ENCODE measurements at regions not wholly inside any gene's neighbourhood (a gene's known extent, or its start where the extent isn't known, plus 50 kb on each side); places are given as distances from the start of the nearest gene placed in this dataset.

DNA sequence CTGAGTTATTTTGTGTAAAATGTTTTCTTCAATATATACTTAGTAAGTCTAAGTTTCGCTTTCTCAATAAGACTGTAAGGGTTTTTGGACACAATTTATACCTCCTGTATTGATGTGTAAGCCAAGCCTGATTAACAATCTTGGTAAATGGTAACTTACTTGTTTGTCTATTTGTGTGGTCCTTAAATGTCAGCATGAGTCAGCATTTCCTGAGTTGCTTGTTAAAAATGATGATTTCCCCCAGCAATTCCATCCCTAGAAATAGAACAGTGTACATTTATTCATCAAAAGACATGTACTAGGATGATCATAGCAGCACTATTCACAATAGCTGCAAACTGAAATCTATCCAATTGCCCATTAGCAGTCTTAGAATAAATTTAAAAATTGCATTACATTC is 53.4 kb upstream of the LRIG1 start:
- TF ChIP-seq, protein P1, sequence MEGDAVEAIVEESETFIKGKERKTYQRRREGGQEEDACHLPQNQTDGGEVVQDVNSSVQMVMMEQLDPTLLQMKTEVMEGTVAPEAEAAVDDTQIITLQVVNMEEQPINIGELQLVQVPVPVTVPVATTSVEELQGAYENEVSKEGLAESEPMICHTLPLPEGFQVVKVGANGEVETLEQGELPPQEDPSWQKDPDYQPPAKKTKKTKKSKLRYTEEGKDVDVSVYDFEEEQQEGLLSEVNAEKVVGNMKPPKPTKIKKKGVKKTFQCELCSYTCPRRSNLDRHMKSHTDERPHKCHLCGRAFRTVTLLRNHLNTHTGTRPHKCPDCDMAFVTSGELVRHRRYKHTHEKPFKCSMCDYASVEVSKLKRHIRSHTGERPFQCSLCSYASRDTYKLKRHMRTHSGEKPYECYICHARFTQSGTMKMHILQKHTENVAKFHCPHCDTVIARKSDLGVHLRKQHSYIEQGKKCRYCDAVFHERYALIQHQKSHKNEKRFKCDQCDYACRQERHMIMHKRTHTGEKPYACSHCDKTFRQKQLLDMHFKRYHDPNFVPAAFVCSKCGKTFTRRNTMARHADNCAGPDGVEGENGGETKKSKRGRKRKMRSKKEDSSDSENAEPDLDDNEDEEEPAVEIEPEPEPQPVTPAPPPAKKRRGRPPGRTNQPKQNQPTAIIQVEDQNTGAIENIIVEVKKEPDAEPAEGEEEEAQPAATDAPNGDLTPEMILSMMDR (IDR thresholded peaks at IDR 0.05; ENCODE audit: low read length) = no peak
- no peak for TF ChIP-seq EZH2 (optimal IDR thresholded peaks at IDR 0.05; ENCODE audit: low read depth, low read length)
- TF ChIP-seq EZH2phosphoT487 (IDR thresholded peaks at IDR 0.05; ENCODE audit: low read length) = no peak
